Esophagus squamous epithelium (tissue), 4 donors: ENCODE measurements at regions not wholly inside any gene's neighbourhood (a gene's known extent, or its start where the extent isn't known, plus 50 kb on each side); places are given as distances from the start of the nearest gene placed in this dataset.

ENCODE experiments used
- POLR2A ChIP-seq, 4 donors: fragments of 450-650 bp; IDR thresholded peaks; one replicate each; pipeline ENCODE4 v1.6.1; 2017; ENCODE audit warnings: antibody characterized with exemption in 4 of 4, mild to moderate bottlenecking in 4 of 4, moderate library complexity in 3 of 4
- TF ChIP-seq, protein P1 (sequence below), 6 experiments: fragments of 450-650 bp in 4 of 6; fragments of 200-600 bp in 2 of 6; sonication (generic) in 2 of 6; IDR thresholded peaks; one replicate each; pipeline ENCODE4 v1.5.1; 2016 to 2019; ENCODE audit warnings: antibody characterized with exemption in 6 of 6, mild to moderate bottlenecking in 4 of 6, moderate library complexity in 4 of 6

DNA sequence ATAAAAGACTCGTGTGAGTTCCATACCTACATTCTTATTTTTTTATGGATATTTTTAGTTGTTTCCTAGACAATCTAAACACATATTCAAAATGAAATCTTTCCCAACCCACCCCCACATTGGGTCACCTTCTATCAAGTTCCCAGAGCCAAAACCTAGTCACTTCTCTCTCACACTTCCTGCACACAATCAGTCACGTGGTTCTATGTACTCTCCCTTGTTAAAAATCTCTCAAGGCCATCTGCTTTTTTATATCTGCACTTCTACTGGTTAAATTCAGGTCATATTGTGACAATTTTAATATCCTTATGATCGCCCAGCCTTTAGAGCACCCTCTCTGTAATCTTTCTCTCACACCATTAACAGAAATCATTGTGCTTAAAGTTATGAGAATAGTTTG lies 175.0 kb upstream of the SYT10 start:
- TF ChIP-seq, protein P1, sequence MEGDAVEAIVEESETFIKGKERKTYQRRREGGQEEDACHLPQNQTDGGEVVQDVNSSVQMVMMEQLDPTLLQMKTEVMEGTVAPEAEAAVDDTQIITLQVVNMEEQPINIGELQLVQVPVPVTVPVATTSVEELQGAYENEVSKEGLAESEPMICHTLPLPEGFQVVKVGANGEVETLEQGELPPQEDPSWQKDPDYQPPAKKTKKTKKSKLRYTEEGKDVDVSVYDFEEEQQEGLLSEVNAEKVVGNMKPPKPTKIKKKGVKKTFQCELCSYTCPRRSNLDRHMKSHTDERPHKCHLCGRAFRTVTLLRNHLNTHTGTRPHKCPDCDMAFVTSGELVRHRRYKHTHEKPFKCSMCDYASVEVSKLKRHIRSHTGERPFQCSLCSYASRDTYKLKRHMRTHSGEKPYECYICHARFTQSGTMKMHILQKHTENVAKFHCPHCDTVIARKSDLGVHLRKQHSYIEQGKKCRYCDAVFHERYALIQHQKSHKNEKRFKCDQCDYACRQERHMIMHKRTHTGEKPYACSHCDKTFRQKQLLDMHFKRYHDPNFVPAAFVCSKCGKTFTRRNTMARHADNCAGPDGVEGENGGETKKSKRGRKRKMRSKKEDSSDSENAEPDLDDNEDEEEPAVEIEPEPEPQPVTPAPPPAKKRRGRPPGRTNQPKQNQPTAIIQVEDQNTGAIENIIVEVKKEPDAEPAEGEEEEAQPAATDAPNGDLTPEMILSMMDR (IDR thresholded peaks at IDR 0.05) = no peak
- TF ChIP-seq POLR2A (IDR thresholded peaks at IDR 0.05) = no peak
